DOHH2 (cell line): ENCODE measurements at regions not wholly inside any gene's neighbourhood (a gene's known extent, or its start where the extent isn't known, plus 50 kb on each side); places are given as distances from the start of the nearest gene placed in this dataset.

ENCODE experiments used
- H3F3A ChIP-seq: fragments of 200-600 bp; sonication (generic), shearing (Covaris generic); 2 replicates; pipeline ENCODE4 v1.6.0; 2016; ENCODE audit warnings: antibody characterized with exemption, mild to moderate bottlenecking; ENCODE audit not compliant: control insufficient read depth, insufficient read depth
- H3K27ac ChIP-seq: fragments of 200-600 bp; sonication (generic); 2 replicates; pipeline ENCODE4 v1.5.1; 2014; ENCODE audit warnings: low read depth, mild to moderate bottlenecking, low read length, moderate library complexity
- H3K27me3 ChIP-seq: fragments of 200-600 bp; sonication (generic); 2 replicates; pipeline ENCODE4 v1.6.1; 2014; ENCODE audit warnings: mild to moderate bottlenecking, low read length, mixed read lengths; ENCODE audit not compliant: control insufficient read depth
- H3K36me3 ChIP-seq: fragments of 200-600 bp; sonication (generic); 2 replicates; pipeline ENCODE4 v1.6.1; 2014; ENCODE audit warnings: mild to moderate bottlenecking, low read length, moderate library complexity, mixed read lengths; ENCODE audit not compliant: control insufficient read depth
- H3K4me1 ChIP-seq: fragments of 200-600 bp; sonication (generic); 2 replicates; pipeline ENCODE4 v1.6.1; 2014; ENCODE audit warnings: mild to moderate bottlenecking, low read length, mixed read lengths; ENCODE audit not compliant: control insufficient read depth
- H3K4me2 ChIP-seq: fragments of 200-600 bp; sonication (generic); 2 replicates; pipeline ENCODE4 v1.6.0; 2014; ENCODE audit warnings: mild to moderate bottlenecking, low read length, moderate library complexity
- H3K4me3 ChIP-seq: fragments of 200-600 bp; sonication (generic); 2 replicates; pipeline ENCODE4 v1.5.1; 2014; ENCODE audit warnings: mild to moderate bottlenecking, low read length, mixed read lengths
- H3K79me2 ChIP-seq: fragments of 200-600 bp; sonication (generic); 2 replicates; pipeline ENCODE4 v1.6.1; 2014; ENCODE audit warnings: mild to moderate bottlenecking, low read length, mixed read lengths; ENCODE audit not compliant: control insufficient read depth
- H3K9me2 ChIP-seq: fragments of 200-600 bp; sonication (generic); replicated peaks from 2 replicates; pipeline ENCODE4 v1.6.1; 2014; ENCODE audit warnings: mild to moderate bottlenecking, low read length, mixed read lengths; ENCODE audit not compliant: control insufficient read depth
- H3K9me3 ChIP-seq: fragments of 200-600 bp; sonication (generic); 2 replicates; pipeline ENCODE4 v1.6.1; 2014; ENCODE audit warnings: antibody characterized with exemption, low read length, mixed read lengths; ENCODE audit not compliant: control insufficient read depth, insufficient read depth
- H4K20me1 ChIP-seq: fragments of 200-600 bp; sonication (generic); 2 replicates; pipeline ENCODE4 v1.6.0; 2014; ENCODE audit warnings: low read depth, mild to moderate bottlenecking, antibody characterized with exemption, low read length, moderate library complexity; ENCODE audit not compliant: control insufficient read depth, insufficient read depth
- CTCF ChIP-seq: fragments of 200-600 bp; sonication (generic); IDR thresholded peaks from one replicate; pipeline ENCODE4 v1.5.1; 2014; ENCODE audit warnings: antibody characterized with exemption, mild to moderate bottlenecking, low read depth, low read length; ENCODE audit not compliant: poor library complexity, severe bottlenecking
- EZH2phosphoT487 ChIP-seq: fragments of 200-600 bp; sonication (generic); IDR thresholded peaks from 2 replicates; pipeline ENCODE4 v1.6.1; 2017; ENCODE audit warnings: borderline replicate concordance, mild to moderate bottlenecking, antibody characterized with exemption, low read length, moderate library complexity, mixed read lengths

DNA sequence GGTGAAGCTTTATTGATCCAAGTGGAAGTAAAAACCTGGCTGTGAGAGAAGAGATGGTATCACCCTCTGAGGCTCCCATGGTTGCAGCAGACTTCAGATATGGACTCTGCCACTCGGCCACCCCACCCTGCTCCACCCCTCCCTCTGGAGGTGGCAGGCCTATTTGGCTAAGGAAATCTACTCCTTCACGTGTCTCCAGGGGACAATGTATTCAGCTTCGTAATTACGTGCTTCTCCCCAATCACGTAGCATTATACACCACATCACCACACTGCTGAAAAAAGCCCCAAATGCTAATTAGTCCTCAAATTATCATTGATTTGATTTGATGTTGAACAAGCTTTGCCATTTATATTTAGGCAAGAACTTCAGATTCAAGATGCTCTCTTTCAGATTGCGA is 220.7 kb downstream of the OMA1 start:
- Histone ChIP-seq H3K27me3 (no peaks in the 10 kb centered on the region), H3K4me3 (no peak overlapping the region), H4K20me1 (no peaks in the 10 kb centered on the region), H3F3A (no peaks in the 10 kb centered on the region), H3K36me3 (no peaks in the 10 kb centered on the region), H3K9me3 (no peaks in the 10 kb centered on the region), H3K9me2 (no peaks in the 10 kb centered on the region), H3K4me2 (no peak overlapping the region), H3K27ac (no peak overlapping the region), H3K4me1 (no peaks in the 10 kb centered on the region), H3K79me2 (no peaks in the 10 kb centered on the region)
- TF ChIP-seq CTCF (no peak), EZH2phosphoT487 (no peak)

DNA sequence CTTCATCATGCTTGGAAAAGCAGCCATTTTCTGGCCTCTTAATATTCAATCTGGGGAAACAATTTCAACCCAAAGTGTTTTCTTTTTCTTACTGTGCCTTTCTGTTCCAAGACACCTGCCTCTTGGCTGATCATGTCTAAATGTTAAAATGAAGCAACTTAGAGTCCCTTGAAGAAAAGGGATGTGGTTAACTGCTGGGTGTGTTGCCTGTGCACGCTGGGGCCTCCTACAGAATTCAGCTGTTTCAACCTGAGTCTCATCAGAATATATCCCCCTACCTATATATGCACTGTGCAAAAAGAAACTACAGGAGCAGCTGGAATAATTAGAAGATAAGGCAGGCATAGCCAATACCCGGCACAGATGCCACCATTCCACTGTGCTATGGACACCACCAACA is 222.0 kb downstream of the OMA1 start:
- H3K36me3 ChIP-seq = no peaks in the 10 kb centered on the region
- H3K27ac ChIP-seq = no peak overlapping the region
- no peaks in the 10 kb centered on the region for H3K9me3 ChIP-seq
- no peaks in the 10 kb centered on the region for H3F3A ChIP-seq
- H3K79me2 ChIP-seq = no peaks in the 10 kb centered on the region
- no peak overlapping the region for H3K4me2 ChIP-seq
- H3K27me3 ChIP-seq = no peaks in the 10 kb centered on the region
- H3K4me1 ChIP-seq = no peaks in the 10 kb centered on the region
- H3K9me2 ChIP-seq = no peaks in the 10 kb centered on the region
- no peaks in the 10 kb centered on the region for H4K20me1 ChIP-seq
- no peak overlapping the region for H3K4me3 ChIP-seq
- TF ChIP-seq CTCF (no peak), EZH2phosphoT487 (no peak)

DNA sequence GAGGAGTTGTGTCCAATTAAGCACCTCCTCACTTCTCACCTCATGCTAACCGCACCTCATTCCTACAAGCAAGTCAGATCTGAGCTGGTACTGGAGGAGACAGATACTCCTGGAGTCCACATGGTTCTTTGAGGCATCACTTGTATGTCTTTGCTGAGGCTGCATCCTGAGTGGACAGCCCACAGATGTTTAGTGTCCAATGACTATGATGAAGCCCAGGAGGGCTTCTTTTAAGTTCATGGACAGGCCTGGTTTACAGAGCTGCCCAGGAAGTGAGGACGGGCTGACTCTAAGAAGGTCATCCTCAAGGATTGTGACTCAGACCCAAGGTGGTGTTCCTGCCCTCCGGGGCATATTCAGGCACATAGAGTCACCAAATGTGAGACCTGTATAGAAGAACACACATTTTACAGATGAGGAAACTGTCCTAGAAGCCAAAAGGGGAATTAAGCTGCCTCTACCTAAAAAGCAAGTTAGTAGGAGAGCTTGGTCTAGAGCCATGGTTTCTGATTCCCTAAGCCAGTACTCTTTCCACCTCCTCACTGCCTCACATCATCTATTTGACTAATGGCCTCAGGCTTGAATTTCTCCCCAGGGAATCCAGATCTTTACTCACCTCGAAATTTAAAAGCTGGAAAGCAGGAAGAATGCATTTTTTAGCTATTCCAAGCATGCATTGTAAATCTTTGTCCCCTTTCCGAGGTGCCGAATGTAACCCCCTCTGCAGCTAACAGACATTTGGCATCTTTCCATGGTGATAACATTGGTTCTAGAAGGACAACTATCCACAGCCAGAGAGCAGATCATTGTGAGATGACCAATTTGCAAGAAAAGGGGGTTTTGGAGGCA is 228.1 kb downstream of the OMA1 start:
- TF ChIP-seq EZH2phosphoT487 (no peak), CTCF (no peak)
- H3K9me3 ChIP-seq = no peaks in the 10 kb centered on the region; the same call in 1 of the 2 replicates
- no peaks in the 10 kb centered on the region for H3F3A ChIP-seq
- no peaks in the 10 kb centered on the region for H3K27me3 ChIP-seq
- H3K36me3 ChIP-seq = no peaks in the 10 kb centered on the region
- no peaks in the 10 kb centered on the region for H4K20me1 ChIP-seq
- H3K4me3 ChIP-seq = no peak overlapping the region
- no peaks in the 10 kb centered on the region for H3K9me2 ChIP-seq
- H3K4me2 ChIP-seq = no peak overlapping the region
- no peaks in the 10 kb centered on the region for H3K4me1 ChIP-seq
- H3K27ac ChIP-seq = no peak overlapping the region
- H3K79me2 ChIP-seq = no peaks in the 10 kb centered on the region
